ENCODE measurements at regions not wholly inside any gene's neighbourhood (a gene's known extent, or its start where the extent isn't known, plus 50 kb on each side); places are given as distances from the start of the nearest gene placed in this dataset.

DNA sequence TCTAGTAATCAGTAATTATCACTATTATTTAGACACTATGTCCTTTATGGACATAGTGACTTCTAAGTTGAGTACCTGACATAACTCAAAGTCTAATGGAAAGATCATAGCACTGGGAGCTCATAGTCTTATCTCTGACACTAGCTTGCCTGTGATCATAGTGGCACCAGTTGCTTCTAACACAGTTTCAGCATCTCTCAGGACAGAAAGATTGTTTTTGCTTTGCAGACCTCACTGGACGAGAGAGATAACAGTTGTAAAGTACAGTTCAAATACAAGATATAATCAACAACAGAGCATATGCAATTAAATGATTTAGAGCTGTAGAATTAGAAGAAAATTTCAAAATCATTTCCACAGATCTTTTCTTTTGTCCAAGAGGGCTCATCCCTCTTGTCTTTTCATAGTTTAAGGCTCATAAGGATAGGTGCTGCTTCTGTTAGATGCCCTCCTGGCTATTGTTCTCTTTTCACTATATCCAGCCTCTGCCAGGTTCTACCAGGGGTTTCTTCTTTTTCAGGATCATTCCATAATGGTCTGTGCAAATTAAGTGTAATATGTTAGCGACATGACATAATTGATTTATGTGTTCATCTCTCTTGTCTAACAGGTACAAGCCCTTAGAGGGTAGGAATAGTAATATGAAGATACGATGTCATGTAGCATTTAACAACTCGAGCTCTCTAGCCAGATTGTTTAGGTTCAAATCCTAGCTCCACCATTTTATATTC, 1175.4 kb upstream of the TENM4 start:
- Histone ChIP-seq H3K9ac (ENCODE audit: insufficient read depth, low read depth, low read length) (no peak overlapping the region), H3K4me3 (replicated peaks in 1 of 3; ENCODE audit: insufficient read depth in 1 of 3, low read depth in 2 of 3, low read length in 3 of 3) (no peak overlapping the region), H3K4me1 (ENCODE audit: insufficient read depth, low read length) (no peaks in the 10 kb centered on the region), H3K4me2 (ENCODE audit: low read depth, low read length) (no peak overlapping the region), H3K9me3 (ENCODE audit: low read length) (no peaks in the 10 kb centered on the region), H2AFZ (ENCODE audit: low read length) (no peak overlapping the region), H3K36me3 (replicated peaks in 1 of 2; ENCODE audit: control insufficient read depth in 1 of 2, insufficient read depth in 2 of 2, low read length in 2 of 2) (no peaks in the 10 kb centered on the region), H3K27ac (ENCODE audit: extremely low read length, insufficient read depth, low read length) (no peak overlapping the region), H3K27me3 (ENCODE audit: control insufficient read depth in 1 of 2, insufficient read depth in 2 of 2, low read length in 2 of 2) (no peaks in the 10 kb centered on the region), H4K20me1 (ENCODE audit: insufficient read depth, low read length) (no peaks in the 10 kb centered on the region), H3K79me2 (ENCODE audit: insufficient read depth, low read length) (no peaks in the 10 kb centered on the region)
- ATAC-seq (no peak), DNase-seq (ENCODE audit: low spot score) (no peak), FAIRE-seq (no peak)
- 12% methylated on average over 4 of the region's 4 CpGs for WGBS (ENCODE audit: low lambda C conversion rate)
- in situ Hi-C loops (cut with HindIII; ENCODE audit: extremely low pct_ligation_motif_present, low pct_unique_long_range_greater_than_20kb): no loop called here
- no TSS peak for BruUV-seq (replicated peaks)
- ChIA-PET CTCF (ENCODE audit: low intra/inter-chr PET ratio, low total read pairs) (no interaction called here), POLR2A (no interaction called here)
- intact Hi-C loops (cut with micrococcal nuclease; ENCODE audit: unreplicated experiment): no loop called here
- TF ChIP-seq, protein P1, sequence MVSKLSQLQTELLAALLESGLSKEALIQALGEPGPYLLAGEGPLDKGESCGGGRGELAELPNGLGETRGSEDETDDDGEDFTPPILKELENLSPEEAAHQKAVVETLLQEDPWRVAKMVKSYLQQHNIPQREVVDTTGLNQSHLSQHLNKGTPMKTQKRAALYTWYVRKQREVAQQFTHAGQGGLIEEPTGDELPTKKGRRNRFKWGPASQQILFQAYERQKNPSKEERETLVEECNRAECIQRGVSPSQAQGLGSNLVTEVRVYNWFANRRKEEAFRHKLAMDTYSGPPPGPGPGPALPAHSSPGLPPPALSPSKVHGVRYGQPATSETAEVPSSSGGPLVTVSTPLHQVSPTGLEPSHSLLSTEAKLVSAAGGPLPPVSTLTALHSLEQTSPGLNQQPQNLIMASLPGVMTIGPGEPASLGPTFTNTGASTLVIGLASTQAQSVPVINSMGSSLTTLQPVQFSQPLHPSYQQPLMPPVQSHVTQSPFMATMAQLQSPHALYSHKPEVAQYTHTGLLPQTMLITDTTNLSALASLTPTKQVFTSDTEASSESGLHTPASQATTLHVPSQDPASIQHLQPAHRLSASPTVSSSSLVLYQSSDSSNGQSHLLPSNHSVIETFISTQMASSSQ (IDR thresholded peaks at IDR 0.05; ENCODE audit: low read depth): no peak
- TF ChIP-seq, protein P1 (CRISPR knock-in tag; IDR thresholded peaks at IDR 0.05; ENCODE audit: borderline replicate concordance): no peak
- TF ChIP-seq HOXA7 (CRISPR knock-in tag; IDR thresholded peaks at IDR 0.05) (no peak), ELF1 (CRISPR knock-in tag; IDR thresholded peaks at IDR 0.05) (no peak), SNRNP70 (IDR thresholded peaks at IDR 0.05; ENCODE audit: low read depth, low read length) (no peak), ZNF451 (CRISPR knock-in tag; IDR thresholded peaks at IDR 0.05) (no peak), ATM (IDR thresholded peaks at IDR 0.05; ENCODE audit: borderline replicate concordance) (no peak), ZNF383 (CRISPR knock-in tag; IDR thresholded peaks at IDR 0.05; ENCODE audit: borderline replicate concordance) (no peak), ARHGAP35 (CRISPR knock-in tag; IDR thresholded peaks at IDR 0.05; ENCODE audit: borderline replicate concordance) (no peak), ZNF326 (CRISPR knock-in tag; IDR thresholded peaks at IDR 0.05; ENCODE audit: borderline replicate concordance) (no peak), SP140L (CRISPR knock-in tag; IDR thresholded peaks at IDR 0.05; ENCODE audit: borderline replicate concordance) (no peak), ZNF776 (CRISPR knock-in tag; IDR thresholded peaks at IDR 0.05) (no peak), ZNF7 (CRISPR knock-in tag; IDR thresholded peaks at IDR 0.05) (no peak)
- TF ChIP-seq, protein P2, sequence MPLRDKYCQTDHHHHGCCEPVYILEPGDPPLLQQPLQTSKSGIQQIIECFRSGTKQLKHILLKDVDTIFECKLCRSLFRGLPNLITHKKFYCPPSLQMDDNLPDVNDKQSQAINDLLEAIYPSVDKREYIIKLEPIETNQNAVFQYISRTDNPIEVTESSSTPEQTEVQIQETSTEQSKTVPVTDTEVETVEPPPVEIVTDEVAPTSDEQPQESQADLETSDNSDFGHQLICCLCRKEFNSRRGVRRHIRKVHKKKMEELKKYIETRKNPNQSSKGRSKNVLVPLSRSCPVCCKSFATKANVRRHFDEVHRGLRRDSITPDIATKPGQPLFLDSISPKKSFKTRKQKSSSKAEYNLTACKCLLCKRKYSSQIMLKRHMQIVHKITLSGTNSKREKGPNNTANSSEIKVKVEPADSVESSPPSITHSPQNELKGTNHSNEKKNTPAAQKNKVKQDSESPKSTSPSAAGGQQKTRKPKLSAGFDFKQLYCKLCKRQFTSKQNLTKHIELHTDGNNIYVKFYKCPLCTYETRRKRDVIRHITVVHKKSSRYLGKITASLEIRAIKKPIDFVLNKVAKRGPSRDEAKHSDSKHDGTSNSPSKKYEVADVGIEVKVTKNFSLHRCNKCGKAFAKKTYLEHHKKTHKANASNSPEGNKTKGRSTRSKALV (CRISPR knock-in tag; IDR thresholded peaks at IDR 0.05): no peak
